ENCODE measurements at regions not wholly inside any gene's neighbourhood (a gene's known extent, or its start where the extent isn't known, plus 50 kb on each side); places are given as distances from the start of the nearest gene placed in this dataset.

- CTCF ChIA-PET: no interaction called here
Observed at GRCh38 chr6:119497988-119498727, 148.6 kb upstream of the MAN1A1 start.

More at GRCh38 chr6:119497988-119498727, 148.6 kb upstream of the MAN1A1 start:
- Histone ChIP-seq H3K36me3 (ENCODE audit: control insufficient read depth in 2 of 2, insufficient read depth in 1 of 2, low read length in 2 of 2) (no peaks in the 10 kb centered on the region), H3K9me3 (ENCODE audit: control insufficient read depth, insufficient read depth, low read depth, low read length) (no peaks in the 10 kb centered on the region), H3K27ac (ENCODE audit: extremely low read depth, low read depth, low read length) (no peak overlapping the region), H3K4me1 (ENCODE audit: control insufficient read depth, insufficient read depth, low read length) (no peaks in the 10 kb centered on the region), H3K4me3 (ENCODE audit: low read depth, low read length) (no peak overlapping the region)
- TF ChIP-seq ZNF792 (tag by site-specific recombination; IDR thresholded peaks at IDR 0.05) (no peak), ZNF24 (tag by site-specific recombination; IDR thresholded peaks at IDR 0.05) (no peak), ZNF610 (tag by site-specific recombination; IDR thresholded peaks at IDR 0.05; ENCODE audit: borderline replicate concordance) (no peak), ZNF146 (tag by site-specific recombination; IDR thresholded peaks at IDR 0.05) (no peak), ZNF132 (tag by site-specific recombination; IDR thresholded peaks at IDR 0.05; ENCODE audit: borderline replicate concordance) (no peak), TRIM28 (IDR thresholded peaks at IDR 0.05; ENCODE audit: borderline replicate concordance, low read length) (no peak), ZNF391 (tag by site-specific recombination; IDR thresholded peaks at IDR 0.05; ENCODE audit: borderline replicate concordance, low read depth) (no peak), ZNF10 (tag by site-specific recombination; IDR thresholded peaks at IDR 0.05) (no peak), GLI4 (tag by site-specific recombination; IDR thresholded peaks at IDR 0.05) (no peak), ZNF354C (tag by site-specific recombination; IDR thresholded peaks at IDR 0.05; ENCODE audit: borderline replicate concordance, low read depth) (no peak), ZNF623 (tag by site-specific recombination; IDR thresholded peaks at IDR 0.05) (no peak), ZNF747 (tag by site-specific recombination; IDR thresholded peaks at IDR 0.05) (no peak), KLF17 (tag by site-specific recombination; IDR thresholded peaks at IDR 0.05) (no peak), ZNF560 (tag by site-specific recombination; IDR thresholded peaks at IDR 0.05; ENCODE audit: borderline replicate concordance) (no peak), ZSCAN23 (tag by site-specific recombination; IDR thresholded peaks at IDR 0.05) (no peak), ZNF518A (tag by site-specific recombination; conservative IDR thresholded peaks at IDR 0.05; ENCODE audit: low read depth) (no peak), SALL2 (tag by site-specific recombination; IDR thresholded peaks at IDR 0.05; ENCODE audit: borderline replicate concordance) (no peak), ZNF138 (tag by site-specific recombination; IDR thresholded peaks at IDR 0.05; ENCODE audit: borderline replicate concordance) (no peak)
- TF ChIP-seq, protein P1, sequence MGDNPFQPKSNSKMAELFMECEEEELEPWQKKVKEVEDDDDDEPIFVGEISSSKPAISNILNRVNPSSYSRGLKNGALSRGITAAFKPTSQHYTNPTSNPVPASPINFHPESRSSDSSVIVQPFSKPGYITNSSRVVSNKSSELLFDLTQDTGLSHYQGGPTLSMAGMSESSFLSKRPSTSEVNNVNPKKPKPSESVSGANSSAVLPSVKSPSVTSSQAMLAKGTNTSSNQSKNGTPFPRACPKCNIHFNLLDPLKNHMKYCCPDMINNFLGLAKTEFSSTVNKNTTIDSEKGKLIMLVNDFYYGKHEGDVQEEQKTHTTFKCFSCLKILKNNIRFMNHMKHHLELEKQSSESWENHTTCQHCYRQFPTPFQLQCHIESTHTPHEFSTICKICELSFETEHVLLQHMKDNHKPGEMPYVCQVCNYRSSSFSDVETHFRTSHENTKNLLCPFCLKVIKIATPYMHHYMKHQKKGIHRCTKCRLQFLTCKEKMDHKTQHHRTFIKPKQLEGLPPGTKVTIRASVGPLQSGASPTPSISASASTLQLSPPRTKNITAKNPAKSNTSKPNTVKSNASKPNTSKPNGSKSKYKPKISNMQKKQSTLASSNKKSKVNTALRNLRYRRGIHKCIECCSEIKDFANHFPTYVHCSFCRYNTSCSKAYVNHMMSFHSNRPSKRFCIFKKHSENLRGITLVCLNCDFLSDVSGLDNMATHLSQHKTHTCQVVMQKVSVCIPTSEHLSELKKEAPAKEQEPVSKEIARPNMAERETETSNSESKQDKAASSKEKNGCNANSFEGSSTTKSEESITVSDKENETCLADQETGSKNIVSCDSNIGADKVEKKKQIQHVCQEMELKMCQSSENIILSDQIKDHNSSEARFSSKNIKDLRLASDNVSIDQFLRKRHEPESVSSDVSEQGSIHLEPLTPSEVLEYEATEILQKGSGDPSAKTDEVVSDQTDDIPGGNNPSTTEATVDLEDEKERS (tag by site-specific recombination; IDR thresholded peaks at IDR 0.05): no peak
- TF ChIP-seq, protein P2, sequence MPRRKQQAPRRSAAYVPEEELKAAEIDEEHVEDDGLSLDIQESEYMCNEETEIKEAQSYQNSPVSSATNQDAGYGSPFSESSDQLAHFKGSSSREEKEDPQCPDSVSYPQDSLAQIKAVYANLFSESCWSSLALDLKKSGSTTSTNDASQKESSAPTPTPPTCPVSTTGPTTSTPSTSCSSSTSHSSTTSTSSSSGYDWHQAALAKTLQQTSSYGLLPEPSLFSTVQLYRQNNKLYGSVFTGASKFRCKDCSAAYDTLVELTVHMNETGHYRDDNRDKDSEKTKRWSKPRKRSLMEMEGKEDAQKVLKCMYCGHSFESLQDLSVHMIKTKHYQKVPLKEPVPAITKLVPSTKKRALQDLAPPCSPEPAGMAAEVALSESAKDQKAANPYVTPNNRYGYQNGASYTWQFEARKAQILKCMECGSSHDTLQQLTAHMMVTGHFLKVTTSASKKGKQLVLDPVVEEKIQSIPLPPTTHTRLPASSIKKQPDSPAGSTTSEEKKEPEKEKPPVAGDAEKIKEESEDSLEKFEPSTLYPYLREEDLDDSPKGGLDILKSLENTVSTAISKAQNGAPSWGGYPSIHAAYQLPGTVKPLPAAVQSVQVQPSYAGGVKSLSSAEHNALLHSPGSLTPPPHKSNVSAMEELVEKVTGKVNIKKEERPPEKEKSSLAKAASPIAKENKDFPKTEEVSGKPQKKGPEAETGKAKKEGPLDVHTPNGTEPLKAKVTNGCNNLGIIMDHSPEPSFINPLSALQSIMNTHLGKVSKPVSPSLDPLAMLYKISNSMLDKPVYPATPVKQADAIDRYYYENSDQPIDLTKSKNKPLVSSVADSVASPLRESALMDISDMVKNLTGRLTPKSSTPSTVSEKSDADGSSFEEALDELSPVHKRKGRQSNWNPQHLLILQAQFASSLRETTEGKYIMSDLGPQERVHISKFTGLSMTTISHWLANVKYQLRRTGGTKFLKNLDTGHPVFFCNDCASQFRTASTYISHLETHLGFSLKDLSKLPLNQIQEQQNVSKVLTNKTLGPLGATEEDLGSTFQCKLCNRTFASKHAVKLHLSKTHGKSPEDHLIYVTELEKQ (tag by site-specific recombination; IDR thresholded peaks at IDR 0.05; ENCODE audit: borderline replicate concordance): no peak
- POLR2A ChIA-PET: no interaction called here

Measured in HEK293 (cell line).